Activated CD4-positive, alpha-beta T cell treated with anti-CD3 and anti-CD28 coated beads, Interleukin-2, amount 50 U/mL, for 24 hours (primary cell): ENCODE measurements at regions not wholly inside any gene's neighbourhood (a gene's known extent, or its start where the extent isn't known, plus 50 kb on each side); places are given as distances from the start of the nearest gene placed in this dataset.
"Not testable (repeated sequence)": the region's sequence is repeated elsewhere in the genome, so short reads cannot be mapped to it uniquely, and the experiment has no call there.

Source experiments
- DNase-seq, 2 donors: peaks; one replicate each; pipeline ENCODE4 v3.0.0-alpha.2; 2020; ENCODE audit warnings: low read depth in 1 of 2, low spot score in 1 of 2

GRCh38 chr1:54474310-54475251, 68.4 kb upstream of the SSBP3 start:
- DNase-seq: no peak

- no peak for DNase-seq
Observed at GRCh38 chr1:54471588-54471987, 65.4 kb upstream of the SSBP3 start.

- not testable (repeated sequence) for DNase-seq
Observed at GRCh38 chr1:54469444-54469843, 63.2 kb upstream of the SSBP3 start.

- not testable (repeated sequence) for DNase-seq
Observed at GRCh38 chr1:54468288-54469084, 62.3 kb upstream of the SSBP3 start.

GRCh38 chr1:54465351-54465811, 59.2 kb upstream of the SSBP3 start:
- DNase-seq: no peak

GRCh38 chr1:54464477-54465146, 58.4 kb upstream of the SSBP3 start:
- DNase-seq: no peak

GRCh38 chr1:54464031-54464476, 57.9 kb upstream of the SSBP3 start:
- no peak for DNase-seq

- no peak for DNase-seq
Observed at GRCh38 chr1:54463259-54464030, 57.3 kb upstream of the SSBP3 start.

- DNase-seq: no peak
Observed at GRCh38 chr1:54462597-54463258, 56.5 kb upstream of the SSBP3 start.

GRCh38 chr1:54461731-54462596, 55.8 kb upstream of the SSBP3 start:
- DNase-seq: no peak

GRCh38 chr1:54460861-54461387, 54.7 kb upstream of the SSBP3 start:
- no peak for DNase-seq

GRCh38 chr1:54460351-54460750, 54.2 kb upstream of the SSBP3 start:
- no peak for DNase-seq

- DNase-seq: no peak
Observed at GRCh38 chr1:54459726-54460191, 53.6 kb upstream of the SSBP3 start.

GRCh38 chr1:54459140-54459539, 52.9 kb upstream of the SSBP3 start:
- DNase-seq: no peak

- DNase-seq: no peak
Observed at GRCh38 chr1:54456921-54457529, 50.8 kb upstream of the SSBP3 start.

GRCh38 chr1:54456361-54456760, 50.2 kb upstream of the SSBP3 start:
- DNase-seq: no peak
